ENCODE measurements at regions not wholly inside any gene's neighbourhood (a gene's known extent, or its start where the extent isn't known, plus 50 kb on each side); places are given as distances from the start of the nearest gene placed in this dataset.

- Histone ChIP-seq H3K27me3 (ENCODE audit: insufficient read depth, poor library complexity, severe bottlenecking) (no peaks in the 10 kb centered on the region), H3K27ac (replicated peaks) (no peak overlapping the region), H3K4me3 (replicated peaks; ENCODE audit: insufficient read depth, low read length) (no peak overlapping the region)
- TF ChIP-seq GABPA (IDR thresholded peaks at IDR 0.05; ENCODE audit: low read depth) (no peak), SPI1 (IDR thresholded peaks at IDR 0.05; ENCODE audit: borderline replicate concordance, low read depth) (no peak), REST (IDR thresholded peaks at IDR 0.05; ENCODE audit: insufficient replicate concordance, low read depth) (no peak), CTCF (IDR thresholded peaks at IDR 0.05; ENCODE audit: insufficient read depth, low read length) (no peak), POLR2AphosphoS5 (IDR thresholded peaks at IDR 0.05; ENCODE audit: low read depth) (no peak)
- no peak for DNase-seq (ENCODE audit: low read depth in 1 of 2, low spot score in 1 of 2)
These were observed 85.1 kb upstream of the C2CD4B start for GRCh38 chr15:62250186-62250585.

- DNase-seq (ENCODE audit: low read depth in 1 of 2, low spot score in 1 of 2): no peak
- no peak for TF ChIP-seq REST (IDR thresholded peaks at IDR 0.05; ENCODE audit: insufficient replicate concordance, low read depth)
- TF ChIP-seq CTCF (IDR thresholded peaks at IDR 0.05; ENCODE audit: insufficient read depth, low read length): no peak
- no peak for TF ChIP-seq POLR2AphosphoS5 (IDR thresholded peaks at IDR 0.05; ENCODE audit: low read depth)
- TF ChIP-seq GABPA (IDR thresholded peaks at IDR 0.05; ENCODE audit: low read depth): no peak
- no peak for TF ChIP-seq SPI1 (IDR thresholded peaks at IDR 0.05; ENCODE audit: borderline replicate concordance, low read depth)
- H3K27ac ChIP-seq (replicated peaks): no peak overlapping the region
- H3K27me3 ChIP-seq (ENCODE audit: insufficient read depth, poor library complexity, severe bottlenecking): no peaks in the 10 kb centered on the region
- H3K4me3 ChIP-seq (replicated peaks; ENCODE audit: insufficient read depth, low read length): no peak overlapping the region
These were observed 85.9 kb upstream of the C2CD4B start for GRCh38 chr15:62250978-62251377.

- no peak for DNase-seq (ENCODE audit: low read depth in 1 of 2, low spot score in 1 of 2)
- Histone ChIP-seq H3K4me3 (replicated peaks; ENCODE audit: insufficient read depth, low read length) (no peak overlapping the region), H3K27ac (replicated peaks) (no peak overlapping the region), H3K27me3 (ENCODE audit: insufficient read depth, poor library complexity, severe bottlenecking) (no peaks in the 10 kb centered on the region)
- TF ChIP-seq REST (IDR thresholded peaks at IDR 0.05; ENCODE audit: insufficient replicate concordance, low read depth) (no peak), SPI1 (IDR thresholded peaks at IDR 0.05; ENCODE audit: borderline replicate concordance, low read depth) (no peak), POLR2AphosphoS5 (IDR thresholded peaks at IDR 0.05; ENCODE audit: low read depth) (no peak)
These were observed 88.2 kb upstream of the C2CD4B start for GRCh38 chr15:62253294-62253693.
